NCI-H2196 (cell line): ENCODE measurements at regions not wholly inside any gene's neighbourhood (a gene's known extent, or its start where the extent isn't known, plus 50 kb on each side); places are given as distances from the start of the nearest gene placed in this dataset.

ENCODE experiments used
- DNase-seq: peaks from one replicate; lab custom pipeline; 2025; ENCODE audit not compliant: unreplicated experiment; lab: John Stamatoyannopoulos, UW

DNA sequence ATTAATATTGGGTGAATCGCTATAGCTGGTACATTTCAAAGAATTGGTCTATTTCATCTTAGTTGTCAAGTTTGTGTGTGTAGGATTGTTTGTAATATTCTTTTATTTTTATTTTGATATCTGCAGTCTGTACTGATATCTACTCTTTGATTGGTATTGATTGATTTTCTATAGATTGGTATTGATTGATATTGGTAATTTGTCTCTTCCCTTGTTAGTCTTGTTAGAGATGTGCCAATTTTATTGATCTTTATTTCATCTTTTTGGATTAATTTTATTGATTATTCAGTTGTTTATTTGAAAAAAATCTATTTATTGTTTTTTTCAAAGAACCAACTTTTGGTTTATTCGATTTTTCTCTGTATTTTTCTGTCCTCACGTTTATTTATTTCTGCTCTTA, 61.4 kb downstream of the TM2D3 start:
- no peak for DNase-seq

DNA sequence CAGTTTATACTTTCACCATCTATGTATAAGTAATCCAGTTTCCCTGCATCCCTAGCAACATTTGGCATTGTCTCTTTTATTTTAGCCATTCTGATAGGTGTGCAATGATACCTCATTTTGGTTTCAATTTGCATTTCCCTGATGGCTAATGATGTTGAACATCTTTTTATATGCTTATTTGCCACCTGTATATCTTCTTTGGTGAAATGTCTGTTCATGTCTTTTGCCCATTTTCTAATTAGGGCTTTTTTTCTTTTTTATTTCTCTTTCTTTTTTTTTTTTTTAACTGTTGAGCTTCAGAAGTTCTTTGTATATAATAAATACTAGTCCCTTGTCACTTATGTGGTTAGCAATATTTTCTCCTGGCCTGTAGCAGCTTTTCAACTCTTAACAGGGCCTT, 68.9 kb downstream of the TM2D3 start:
- DNase-seq = no peak

DNA sequence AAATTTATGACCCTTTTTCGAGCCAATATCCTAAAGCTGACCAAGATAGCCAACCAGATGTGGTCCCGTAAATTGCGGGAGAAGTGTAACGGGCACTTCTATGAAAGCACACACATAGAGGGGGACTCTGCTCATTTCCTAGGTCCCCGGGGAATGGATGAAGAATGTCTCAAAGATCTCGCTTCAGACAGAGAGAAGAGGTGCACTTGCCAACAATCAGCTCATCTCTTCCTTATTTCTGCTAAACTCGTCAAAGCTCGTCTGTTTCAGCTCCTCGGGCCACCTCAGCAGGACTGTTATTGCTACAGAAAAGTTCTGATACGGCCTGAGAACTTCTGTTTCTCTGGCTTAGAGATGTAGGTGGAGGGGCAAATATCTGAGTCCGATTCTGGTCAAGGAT, 71.8 kb downstream of the TM2D3 start:
- DNase-seq = no peak

DNA sequence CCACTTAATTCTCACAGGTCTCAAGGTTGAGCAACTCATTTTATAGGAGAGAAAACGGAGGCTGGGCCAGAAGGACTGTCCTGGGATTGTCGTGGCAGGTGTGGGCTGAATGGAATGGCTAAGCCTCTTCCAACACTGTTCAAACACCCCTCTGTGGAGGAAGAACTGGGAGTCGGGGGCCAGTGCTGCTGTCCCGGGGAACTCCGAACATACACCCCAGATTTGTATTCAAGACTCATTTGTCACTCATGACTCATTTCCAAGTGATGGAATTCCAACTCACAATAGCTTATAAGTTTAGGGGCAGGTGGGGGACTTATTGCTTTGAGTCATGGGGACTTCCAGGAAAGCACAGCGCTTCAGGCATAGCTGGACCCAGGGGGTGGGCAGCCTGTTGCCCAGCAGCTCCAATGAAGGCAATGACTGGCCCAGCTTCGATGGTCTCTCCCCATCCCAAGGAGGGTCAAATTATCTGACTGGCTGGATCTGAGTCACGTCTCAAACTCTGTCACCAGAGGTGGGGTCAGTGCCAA, 72.5 kb downstream of the TM2D3 start:
- no peak for DNase-seq

DNA sequence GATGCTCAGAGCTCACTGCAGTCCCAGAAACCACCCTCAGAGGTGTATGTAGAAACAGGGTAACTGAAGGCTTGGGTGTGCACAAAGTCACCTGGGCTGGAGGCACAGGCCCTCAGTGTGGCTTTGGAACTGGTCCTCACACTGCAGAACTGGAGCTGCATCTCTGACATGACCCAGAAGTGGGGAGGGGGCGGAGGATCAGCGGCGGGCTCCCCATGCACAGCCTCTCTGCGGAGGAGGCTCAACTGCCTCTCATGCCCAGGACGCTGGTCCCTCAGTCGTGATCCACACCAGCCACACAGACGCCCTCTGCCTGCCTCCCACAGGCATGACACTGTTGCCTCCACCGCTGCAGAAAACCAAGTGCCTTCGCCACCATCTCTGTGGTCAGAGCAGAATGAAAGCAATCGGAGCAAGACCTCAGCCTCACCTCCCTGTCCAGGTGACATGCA, 73.7 kb downstream of the TM2D3 start:
- DNase-seq = peak; percentile 1

DNA sequence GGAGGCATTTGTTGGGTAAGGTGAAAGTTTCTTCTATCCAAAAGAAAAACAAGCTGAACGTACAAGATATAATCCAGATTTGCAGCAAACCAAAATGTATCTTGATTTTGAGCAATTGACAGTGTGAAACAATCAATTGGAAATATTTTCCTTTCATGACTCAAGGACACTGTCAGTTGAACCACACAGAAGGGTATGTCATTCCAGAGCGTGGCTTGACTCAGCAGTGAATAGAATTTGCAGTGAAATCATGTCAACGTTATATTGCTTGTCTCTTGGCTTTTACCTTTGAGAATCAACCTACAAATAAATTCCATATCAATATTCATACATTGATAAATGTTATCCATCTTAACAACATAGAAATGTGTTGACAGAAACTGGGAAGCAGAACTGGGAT, 78.2 kb downstream of the TM2D3 start:
- no peak for DNase-seq

DNA sequence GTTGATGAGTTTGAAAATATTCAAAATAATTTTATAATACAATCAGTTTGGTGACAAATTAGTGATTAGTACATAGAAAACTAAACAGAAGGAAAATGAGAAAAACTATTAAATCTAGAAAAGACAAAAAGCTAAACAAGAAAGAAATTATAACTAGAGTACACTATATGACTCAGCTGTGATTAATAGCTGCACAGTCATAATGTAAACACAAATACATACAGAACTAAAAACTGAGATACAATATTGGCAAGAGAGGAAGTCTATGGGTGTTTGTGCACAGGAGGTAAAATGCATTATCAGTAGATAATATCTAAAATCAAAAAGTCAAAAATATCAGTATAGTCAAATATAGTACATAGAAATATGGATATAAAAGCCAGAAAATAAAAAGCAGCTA, 80.7 kb upstream of the PCSK6 start:
- no peak for DNase-seq

DNA sequence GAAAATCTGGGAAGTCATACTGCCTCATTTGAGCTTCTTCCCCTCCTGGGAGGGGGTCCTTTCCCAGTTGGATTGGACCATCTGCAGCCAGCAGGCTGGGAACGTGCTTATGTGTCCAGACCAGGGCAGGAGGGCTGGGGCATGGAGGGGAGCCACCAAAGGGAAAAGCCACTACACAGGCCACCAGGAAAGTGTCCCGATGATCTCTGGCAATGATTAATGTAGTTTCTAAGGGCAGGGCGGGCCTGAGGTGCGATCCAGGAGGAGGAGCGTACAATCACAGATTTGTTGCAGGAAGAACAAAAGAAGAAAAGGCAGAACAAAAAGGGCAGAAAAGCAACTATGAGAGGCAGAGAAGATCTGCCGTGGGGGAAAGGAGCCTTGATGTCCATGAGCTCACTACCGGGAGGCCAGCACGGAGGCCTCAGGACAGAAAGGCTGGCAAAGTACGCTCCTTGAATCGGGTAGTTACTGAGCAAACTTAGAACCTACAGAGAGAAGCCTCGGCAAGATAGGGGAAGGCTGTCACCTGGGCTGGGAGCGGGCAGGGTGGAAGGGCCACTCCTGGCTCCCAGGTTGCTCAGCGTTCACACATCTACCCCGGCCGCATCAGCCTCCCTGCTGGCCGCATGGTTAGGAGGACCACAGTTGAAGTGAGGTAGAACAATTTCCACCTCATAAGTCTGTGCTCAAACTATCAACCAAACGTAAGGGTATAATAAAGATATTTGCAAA, 79.5 kb upstream of the PCSK6 start:
- no peak for DNase-seq

DNA sequence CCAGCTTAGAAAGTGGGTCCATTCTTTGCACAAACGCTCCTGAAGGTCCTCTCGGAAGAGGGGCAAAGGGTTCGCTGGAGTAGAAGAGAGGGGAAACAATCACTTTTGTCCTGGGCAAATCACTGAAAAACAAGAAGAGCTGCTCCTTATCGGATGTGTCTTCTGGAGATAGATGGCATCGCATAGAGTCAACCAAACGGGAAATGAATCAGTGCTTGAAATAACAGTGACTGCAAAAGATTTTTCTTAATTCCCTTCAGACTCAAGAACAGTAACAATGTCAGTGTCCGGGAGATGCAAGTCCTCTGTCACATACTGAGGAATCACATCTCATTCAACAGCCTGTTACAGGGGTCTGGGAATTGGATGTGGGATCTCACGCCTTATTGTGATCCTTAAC, 78.8 kb upstream of the PCSK6 start:
- DNase-seq = no peak

DNA sequence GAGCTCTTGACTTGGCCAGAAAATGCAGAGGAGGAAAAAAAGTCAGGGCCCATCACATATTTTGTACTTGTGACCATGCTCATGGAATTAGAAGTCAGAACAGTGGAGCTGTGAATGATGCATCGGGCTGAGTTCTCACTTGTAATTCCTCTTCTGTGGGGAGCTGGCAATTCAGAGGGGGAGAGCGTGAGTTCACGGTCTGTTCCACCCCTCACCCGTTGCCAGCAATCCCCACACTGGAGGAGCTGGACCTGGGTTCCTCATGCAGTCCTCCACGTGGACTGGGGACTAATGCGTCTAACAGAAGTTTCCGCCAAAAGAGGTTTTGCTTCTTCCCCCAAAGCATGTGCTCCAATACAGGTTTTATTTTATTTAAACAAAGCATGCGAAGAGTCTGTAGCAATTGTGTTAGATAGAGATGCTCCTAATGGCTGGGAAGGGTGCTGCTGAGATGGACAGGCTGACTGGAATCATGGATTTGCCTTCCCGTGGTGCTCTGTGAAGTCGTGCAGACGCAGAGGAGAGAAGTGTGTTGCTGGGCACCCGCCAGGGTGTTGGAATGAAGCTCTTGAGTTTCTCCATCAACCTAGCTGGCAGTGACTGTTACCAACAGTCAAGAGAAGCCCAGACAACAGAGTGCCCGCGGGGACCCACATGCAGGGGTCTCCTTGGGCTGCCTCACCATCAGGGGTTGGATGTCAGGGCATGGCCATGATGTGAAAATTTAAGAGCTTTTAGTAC, 77.4 kb upstream of the PCSK6 start:
- no peak for DNase-seq

DNA sequence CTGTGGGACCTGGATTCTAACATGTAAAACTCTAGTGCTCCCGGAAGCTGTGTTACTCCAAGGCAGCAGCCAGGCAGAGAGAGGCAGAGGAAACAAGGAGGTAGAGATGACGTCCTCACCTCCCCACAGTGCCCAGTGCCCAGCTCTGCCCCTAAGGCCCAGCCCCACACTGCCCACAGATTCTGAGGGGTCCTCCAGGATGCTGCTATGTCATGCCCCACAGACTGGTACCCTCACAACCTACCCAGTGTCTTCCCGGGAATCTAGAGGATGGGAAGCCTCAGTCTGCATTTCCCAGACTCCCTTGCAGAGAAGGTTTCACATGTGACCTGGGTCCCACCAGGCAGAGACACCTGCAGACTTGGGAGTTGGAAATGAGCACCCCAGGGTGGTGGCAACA, 75.9 kb upstream of the PCSK6 start:
- DNase-seq = no peak

DNA sequence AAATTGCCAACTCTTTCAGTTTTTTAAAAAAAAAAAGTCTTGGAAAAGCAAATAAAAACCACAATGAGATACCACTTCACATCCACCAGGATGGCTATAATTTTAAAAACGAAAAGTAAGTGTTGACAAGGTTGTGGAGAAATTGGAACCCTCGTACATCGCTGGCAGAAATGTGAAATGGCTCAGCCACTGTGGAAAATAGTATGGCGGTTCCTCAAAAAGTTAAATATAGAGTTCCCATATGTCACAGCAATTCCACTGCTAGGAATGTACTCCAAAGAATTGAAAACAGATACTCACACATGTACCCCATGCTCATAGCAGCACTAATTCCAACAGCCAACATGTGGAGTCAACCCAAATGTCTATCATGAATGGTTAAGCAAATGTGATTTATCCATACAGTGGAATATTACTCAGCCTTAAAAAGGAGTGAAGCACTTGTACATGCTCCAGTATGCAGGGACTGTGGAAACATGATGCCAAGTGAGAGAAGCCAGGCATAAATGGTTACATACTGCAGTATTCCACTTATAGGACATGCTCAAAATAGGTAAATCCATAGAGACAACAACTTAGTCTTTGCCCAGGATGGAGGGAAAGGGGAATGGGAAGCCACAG, 73.8 kb upstream of the PCSK6 start:
- DNase-seq = no peak

DNA sequence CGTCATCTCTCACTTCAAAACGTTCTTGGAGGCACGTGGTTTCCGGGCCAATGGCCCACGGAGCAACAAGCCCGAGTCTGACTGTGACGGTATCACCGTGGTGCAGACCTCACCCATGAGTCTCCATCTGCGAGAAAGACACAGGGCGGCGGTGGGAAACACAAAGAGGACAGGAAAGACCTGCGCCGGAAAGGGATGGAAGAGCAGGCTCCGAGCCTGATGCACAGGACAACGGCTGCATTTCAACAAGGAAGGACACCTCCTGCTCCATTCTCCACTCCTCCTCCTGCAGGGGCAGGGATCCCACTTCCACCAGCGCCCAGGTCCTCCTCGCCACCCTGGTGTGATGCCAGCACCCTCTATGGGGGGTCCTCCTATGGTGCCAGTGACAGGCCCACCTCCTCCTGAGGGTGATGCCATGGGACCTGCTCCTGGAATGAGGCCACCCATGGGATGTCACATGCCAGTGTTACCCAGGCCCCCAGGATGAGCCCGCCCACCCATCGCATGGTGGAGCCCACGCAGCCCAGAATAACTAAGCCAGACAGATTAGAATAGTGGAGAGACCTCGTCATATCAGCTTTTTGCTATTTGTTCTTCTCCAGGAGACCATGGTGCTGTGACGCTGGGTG, 73.0 kb upstream of the PCSK6 start:
- no peak for DNase-seq

DNA sequence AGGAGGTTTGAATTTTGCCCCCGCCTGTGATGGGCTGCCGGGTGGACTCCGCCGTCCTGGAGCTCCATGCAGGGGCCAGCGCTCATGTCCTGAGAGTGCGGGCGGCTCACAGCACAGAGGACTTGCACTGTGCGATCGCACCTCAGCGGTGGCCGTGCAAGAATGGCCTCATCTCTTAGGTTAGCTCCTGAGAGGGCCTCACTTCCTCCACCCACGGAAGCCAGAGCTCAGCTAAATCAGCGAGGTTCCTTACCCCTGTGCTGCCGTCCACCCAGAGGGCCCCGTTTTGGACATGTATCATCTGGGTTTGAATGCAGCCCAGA, 72.0 kb upstream of the PCSK6 start:
- no peak for DNase-seq

DNA sequence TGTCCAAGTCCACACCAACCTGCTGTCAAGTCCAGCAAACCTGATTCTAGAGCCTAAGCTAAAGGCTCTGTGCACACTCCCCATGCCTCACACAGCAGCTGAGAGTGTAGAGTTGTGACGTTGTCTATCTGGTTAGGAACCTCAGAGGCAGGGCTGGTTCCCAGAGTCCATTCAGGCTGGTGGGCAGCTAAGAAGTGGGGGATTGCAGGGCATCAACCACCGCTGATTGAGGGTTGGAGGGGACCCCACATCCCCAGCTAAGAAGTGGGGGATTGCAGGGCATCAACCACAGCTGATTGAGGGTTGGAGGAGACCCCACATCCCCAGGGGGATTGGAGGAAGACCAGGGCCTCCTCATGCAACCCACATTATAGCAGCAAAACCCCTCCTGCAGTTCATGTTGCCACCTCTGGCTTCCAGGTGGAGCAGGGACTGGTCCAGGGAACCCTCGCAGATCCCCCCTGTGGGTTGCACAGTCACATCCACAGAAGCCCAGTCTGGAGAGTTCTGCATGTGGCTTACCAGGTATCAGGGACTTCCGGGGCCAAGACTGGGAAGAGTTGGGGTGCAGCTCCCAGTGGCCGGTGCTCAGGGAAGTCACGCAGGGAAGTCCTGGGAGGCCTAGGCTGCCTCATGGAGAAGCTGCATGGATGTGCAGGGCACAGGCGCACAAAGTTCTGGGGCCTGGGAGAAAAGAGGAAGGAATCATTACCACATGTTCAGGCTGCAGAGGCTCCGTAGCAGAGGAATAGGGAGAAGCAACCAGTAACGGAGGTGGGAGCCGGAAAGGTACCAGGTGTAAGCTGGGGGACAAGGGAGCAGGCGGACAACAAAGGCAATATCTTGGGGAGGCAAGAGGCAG, 71.4 kb upstream of the PCSK6 start:
- DNase-seq = no peak

DNA sequence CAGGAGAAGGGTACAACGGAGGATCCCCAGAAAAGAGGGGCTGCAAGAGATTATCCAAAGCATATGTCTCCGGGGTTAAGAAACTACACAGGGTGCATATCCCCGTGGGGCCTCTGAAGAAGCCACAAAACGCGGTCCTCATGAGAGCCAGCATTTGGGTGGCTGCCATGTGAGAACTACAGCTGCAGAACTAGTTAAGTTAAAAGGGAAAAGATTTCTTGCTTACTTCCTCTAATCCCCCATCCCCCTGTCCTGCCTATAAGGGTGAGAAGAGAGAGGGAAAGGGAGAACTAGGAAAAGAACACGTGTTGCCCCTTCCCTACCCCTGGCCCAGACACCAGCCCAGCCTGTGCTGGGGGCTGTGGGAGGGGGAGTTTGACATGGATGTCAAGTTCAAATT, 70.4 kb upstream of the PCSK6 start:
- DNase-seq = no peak

DNA sequence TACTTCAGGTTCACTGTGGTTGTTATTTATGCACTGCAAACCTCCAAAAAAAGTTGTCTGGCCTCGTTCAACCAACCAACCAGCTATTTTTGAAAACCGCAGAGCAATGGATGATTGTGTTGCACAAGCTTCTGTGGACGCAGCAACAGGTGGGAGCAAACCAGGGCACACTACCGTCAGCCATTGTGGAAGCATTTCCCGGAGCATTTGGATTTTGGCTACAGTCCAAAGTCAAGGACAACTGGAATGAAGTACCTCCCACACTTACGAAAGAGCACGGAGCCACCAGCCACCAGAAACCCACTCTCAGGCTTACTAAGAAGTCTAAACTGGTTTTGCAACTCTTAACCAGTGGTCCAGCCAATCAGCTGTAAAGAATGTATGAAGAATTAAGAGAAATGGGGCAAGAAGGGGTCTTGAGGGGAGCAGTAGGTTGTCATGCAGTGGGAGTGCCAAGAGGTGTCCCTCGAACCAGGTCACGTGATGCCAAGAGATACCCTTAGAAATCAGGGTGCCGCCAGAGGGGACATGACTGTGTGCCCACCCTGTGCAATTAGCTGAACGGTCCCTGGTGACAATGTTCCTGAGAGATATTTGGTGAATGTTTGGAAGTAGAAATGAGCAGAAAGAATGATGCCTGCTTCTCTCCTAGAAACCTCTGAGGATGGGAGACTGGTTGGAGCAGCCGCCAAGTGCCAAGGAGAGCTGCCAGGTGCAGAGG, 68.9 kb upstream of the PCSK6 start:
- DNase-seq = no peak

DNA sequence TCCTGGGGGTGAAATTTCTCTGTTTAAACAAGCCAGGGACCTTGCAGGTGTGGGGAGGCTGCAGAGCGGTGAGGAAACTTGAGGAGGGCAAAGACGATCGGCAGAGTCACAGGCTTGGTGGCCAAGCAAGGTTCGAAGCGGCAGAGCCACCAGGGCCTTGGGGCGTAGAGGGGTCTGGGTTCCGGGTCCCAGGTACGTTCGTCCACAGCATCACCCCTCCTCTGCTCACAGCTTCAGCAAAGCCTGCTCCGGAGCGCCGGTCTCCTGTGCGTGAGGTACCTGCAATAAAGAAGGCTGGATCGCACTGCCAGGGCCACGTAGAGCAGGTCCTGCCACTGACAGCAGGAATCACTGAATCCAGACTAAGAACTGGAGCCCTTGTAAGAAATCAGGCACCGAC, 66.8 kb upstream of the PCSK6 start:
- no peak for DNase-seq

DNA sequence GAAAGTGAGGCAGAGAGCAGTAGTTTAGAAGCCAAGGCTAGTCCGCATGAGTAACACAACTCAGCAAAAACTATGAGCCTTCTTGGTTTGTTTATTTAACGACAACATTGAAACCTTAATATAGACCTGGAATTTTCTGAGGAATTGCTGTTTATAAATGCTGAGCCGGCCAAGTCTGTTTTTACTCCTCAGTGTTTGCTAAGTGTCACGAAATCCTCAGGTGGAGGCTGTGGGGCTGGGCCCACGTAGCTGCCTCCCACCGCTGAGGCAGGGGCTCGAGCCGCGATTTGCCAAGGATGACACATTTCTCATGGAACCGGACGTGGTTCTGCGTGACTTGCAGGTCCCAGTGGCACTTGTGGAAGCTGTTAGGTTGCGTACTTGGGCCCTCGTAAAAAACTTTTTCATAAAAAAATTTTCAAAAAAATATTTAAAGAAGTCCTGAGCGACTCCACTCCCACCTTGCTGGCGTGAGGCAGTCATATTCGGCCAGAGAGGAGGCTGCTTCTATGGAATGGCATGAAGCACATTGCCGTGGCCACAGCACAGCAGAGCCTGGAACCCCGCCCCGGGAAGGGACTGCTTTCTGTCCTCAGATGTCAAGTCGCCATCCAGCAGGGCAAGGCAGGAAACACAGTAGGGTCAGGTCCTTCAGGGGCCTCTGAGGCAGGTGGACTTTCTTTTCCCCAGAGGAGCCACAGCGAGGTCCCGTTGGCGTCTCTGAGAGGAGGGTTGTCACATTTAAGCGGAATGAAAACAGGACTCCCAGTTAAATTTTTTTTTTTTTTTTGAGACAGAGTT, 64.8 kb upstream of the PCSK6 start:
- no peak for DNase-seq
